NCI-H146 treated with DMSO at 0.1 percent for 48 hours (cell line): ENCODE measurements at regions not wholly inside any gene's neighbourhood (a gene's known extent, or its start where the extent isn't known, plus 50 kb on each side); places are given as distances from the start of the nearest gene placed in this dataset.

ENCODE experiments used
- DNase-seq: peaks from one replicate; lab custom pipeline; 2025; ENCODE audit not compliant: unreplicated experiment; lab: John Stamatoyannopoulos, UW

- DNase-seq: no peak
These were observed 157.4 kb downstream of the HS3ST1 start for GRCh38 chr4:11271263-11271662.

GRCh38 chr4:11268149-11268548 lies 160.5 kb downstream of the HS3ST1 start:
- no peak for DNase-seq

GRCh38 chr4:11264841-11265240 lies 163.9 kb downstream of the HS3ST1 start:
- DNase-seq: no peak

- no peak for DNase-seq
These were observed 164.3 kb downstream of the HS3ST1 start for GRCh38 chr4:11264346-11264745.

- peak; percentile 32 for DNase-seq
These were observed 165.5 kb downstream of the HS3ST1 start for GRCh38 chr4:11263208-11263607.

- no peak for DNase-seq
These were observed 167.4 kb downstream of the HS3ST1 start for GRCh38 chr4:11261066-11261850.

GRCh38 chr4:11259837-11260236 lies 168.9 kb downstream of the HS3ST1 start:
- DNase-seq: peak; percentile 78

GRCh38 chr4:11252149-11252548 lies 176.5 kb downstream of the HS3ST1 start:
- peak; percentile 55 for DNase-seq

- no peak for DNase-seq
These were observed 178.2 kb downstream of the HS3ST1 start for GRCh38 chr4:11250510-11250909.

- DNase-seq: no peak
These were observed 196.7 kb downstream of the HS3ST1 start for GRCh38 chr4:11232015-11232414.

GRCh38 chr4:11230866-11231265 lies 197.8 kb downstream of the HS3ST1 start:
- DNase-seq: no peak

GRCh38 chr4:11228530-11228929 lies 200.2 kb downstream of the HS3ST1 start:
- peak; percentile 25 for DNase-seq

GRCh38 chr4:11223311-11223710 lies 205.4 kb downstream of the HS3ST1 start:
- peak; percentile 97 for DNase-seq

GRCh38 chr4:11218692-11219091 lies 210.0 kb downstream of the HS3ST1 start:
- no peak for DNase-seq

- no peak for DNase-seq
These were observed 212.2 kb downstream of the HS3ST1 start for GRCh38 chr4:11216520-11216919.

GRCh38 chr4:11214281-11214680 lies 214.4 kb downstream of the HS3ST1 start:
- no peak for DNase-seq

GRCh38 chr4:11209826-11210225 lies 218.9 kb downstream of the HS3ST1 start:
- no peak for DNase-seq

GRCh38 chr4:11201256-11201655 lies 227.4 kb downstream of the HS3ST1 start:
- no peak for DNase-seq

- DNase-seq: no peak
These were observed 230.0 kb downstream of the HS3ST1 start for GRCh38 chr4:11198516-11199305.

GRCh38 chr4:11197631-11198341 lies 230.9 kb downstream of the HS3ST1 start:
- no peak for DNase-seq

GRCh38 chr4:11196927-11197522 lies 231.7 kb downstream of the HS3ST1 start:
- no peak for DNase-seq
